DMS53 (cell line): ENCODE measurements at regions not wholly inside any gene's neighbourhood (a gene's known extent, or its start where the extent isn't known, plus 50 kb on each side); places are given as distances from the start of the nearest gene placed in this dataset.

Experiments
- DNase-seq: peaks from one replicate; lab custom pipeline; 2025; lab: John Stamatoyannopoulos, UW

- DNase-seq: no peak
Observed at GRCh38 chr3:102748646-102749045, 313.8 kb downstream of the ZPLD1 start.

GRCh38 chr3:102750322-102750721 is 315.5 kb downstream of the ZPLD1 start:
- DNase-seq: no peak

DNA sequence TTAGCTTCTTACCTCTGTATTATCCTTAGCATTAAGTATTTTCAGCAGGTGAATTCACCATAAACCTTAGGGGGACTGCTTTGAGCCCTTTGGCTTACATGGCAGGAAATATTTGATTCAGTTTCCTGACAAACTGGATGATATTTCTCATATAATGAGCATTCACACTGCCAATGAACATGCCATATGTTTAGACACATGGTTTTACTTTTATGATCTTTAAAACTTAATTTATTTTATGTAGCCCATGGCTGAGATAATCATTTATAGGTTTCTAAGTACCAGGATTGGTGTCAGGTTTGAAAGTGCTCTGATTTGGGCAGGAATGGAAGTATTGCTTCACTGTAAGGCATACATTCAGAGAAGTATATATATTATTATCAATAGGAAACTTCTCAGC is 319.1 kb downstream of the ZPLD1 start:
- no peak for DNase-seq

- no peak for DNase-seq
Observed at GRCh38 chr3:102756706-102757105, 321.9 kb downstream of the ZPLD1 start.

DNA sequence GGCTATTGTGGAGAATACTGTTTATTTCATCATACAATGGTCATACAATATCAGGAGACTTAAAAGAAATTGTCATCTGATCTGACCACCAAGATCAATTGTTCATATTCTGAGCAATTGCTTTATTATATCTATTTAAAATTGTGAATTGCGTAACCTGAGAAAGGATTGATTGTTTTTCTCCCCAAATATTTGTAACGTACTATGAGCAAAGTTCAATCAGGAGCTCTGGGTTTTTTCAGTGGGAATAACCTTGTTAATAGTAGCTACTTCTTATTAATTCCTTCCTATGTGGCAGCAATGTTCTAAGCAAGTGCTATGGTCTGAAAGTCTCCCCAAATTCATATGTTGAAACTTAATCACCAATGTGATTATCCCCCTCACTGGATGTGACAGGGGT is 323.1 kb downstream of the ZPLD1 start:
- no peak for DNase-seq

DNA sequence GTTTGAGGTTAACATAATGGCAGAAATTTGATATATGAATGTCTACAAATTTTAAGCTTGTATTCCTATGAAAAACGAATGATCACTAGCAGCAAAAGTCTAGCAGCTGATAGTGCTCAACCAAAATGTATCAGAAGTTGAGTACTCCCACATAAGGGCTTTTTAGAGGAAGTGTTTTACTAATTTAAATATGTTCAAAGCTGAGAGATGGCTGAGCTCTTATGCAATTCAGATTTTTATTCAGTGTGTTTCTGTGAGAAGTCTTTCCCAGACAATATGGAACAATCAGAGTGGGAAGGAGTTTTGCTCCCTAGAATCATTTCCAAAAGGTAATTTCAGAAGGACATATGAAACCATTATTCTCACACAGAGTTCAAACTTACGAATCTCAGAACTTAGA is 327.0 kb downstream of the ZPLD1 start:
- no peak for DNase-seq

DNA sequence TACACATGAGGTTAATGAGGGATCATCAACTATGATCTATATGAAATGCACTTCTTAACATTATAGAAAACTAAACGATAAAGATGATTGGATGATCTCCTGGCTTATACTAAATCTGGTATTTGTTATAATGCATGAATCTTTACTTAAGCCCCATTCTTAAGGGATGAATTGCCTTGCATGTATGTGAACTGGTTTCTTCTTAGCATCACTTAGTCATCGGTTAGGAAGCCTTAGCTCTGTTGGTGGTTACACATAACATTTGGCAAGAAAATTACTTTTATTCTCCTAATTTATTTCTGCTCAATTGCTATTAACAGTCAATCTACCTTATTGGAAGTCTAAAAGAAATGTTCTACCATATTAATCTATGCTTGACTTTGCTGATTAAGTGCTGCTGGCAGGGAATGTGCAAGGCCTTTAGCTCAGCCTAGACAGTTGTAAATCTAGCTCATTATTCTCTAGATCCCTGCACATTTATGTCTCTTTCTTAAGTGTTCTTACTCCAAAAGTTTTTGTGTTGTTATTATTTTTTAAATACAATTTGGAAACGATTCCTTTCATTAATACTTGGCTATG is 356.0 kb downstream of the ZPLD1 start:
- no peak for DNase-seq

DNA sequence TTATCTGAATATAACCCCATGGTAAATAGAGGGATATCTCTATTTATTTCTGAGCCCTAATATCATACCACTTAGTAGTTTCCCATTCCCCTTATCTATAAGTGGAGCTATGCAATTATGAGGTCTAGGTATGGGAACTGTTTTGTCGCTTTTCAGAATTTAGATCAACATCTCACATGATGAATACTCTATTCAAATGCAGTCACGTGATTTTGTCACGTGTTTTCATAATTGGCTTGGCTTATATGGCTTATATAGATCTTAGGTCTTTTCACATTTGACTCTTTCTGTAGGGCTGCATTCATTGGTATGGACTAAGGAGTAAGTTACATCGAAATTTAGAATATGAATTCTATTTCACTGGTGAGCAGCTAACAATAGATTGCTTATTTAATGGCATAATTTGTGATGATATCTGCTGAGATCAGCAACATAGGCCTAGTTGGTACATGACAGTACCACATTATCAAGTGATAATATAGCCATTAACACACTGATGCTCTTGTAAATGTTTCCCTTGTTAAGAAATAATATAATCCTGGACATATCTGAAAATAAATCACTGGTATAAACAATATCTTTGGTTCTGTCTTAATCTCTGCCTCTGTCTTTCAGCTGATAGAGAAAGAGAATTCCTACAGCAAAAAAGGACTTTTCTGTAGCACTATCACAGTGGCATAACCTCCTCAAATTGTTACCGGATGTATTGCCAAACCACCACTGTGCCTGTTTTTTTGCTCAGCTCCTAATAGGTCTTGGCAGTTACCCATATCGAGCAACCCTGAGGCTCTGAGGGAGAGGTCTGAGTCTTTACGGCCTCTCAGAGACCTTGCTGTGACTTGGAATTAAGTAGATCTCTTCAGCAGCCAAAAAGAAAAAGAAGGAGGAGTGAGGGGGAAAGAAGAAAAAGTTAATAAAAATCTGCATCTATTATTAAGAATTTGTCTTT is 357.1 kb downstream of the ZPLD1 start:
- DNase-seq: no peak

GRCh38 chr3:102796804-102797203 is 362.0 kb downstream of the ZPLD1 start:
- DNase-seq: no peak

DNA sequence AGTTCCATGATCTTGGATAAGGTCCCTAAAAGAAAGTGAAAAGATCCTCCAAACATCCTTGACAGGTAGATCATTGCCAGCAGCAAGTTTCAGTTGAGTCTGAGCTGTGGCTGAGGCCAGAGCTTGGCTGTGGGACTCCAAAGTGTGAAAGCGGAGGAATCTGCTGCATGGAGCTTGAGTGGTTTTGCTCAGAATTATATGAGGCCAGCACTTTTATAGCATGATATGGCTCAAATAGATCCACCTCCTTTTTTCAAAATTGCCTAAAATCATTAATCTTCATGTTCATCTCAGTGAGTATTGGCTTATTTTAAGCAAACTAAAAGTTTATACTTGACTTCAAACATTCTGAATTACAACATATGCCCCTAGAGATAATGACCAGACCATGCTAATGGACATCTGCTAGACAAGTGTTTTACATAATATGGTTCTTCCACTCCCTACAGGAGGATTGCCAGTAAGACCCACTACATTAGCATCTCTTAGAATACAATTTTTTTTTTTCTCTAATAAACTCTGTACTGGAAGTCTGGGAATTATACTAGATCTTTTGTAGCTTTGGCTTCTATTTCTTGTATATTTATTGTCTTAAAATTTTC is 368.1 kb downstream of the ZPLD1 start:
- DNase-seq: no peak

- DNase-seq: no peak
Observed at GRCh38 chr3:102810937-102811336, 376.1 kb downstream of the ZPLD1 start.

DNA sequence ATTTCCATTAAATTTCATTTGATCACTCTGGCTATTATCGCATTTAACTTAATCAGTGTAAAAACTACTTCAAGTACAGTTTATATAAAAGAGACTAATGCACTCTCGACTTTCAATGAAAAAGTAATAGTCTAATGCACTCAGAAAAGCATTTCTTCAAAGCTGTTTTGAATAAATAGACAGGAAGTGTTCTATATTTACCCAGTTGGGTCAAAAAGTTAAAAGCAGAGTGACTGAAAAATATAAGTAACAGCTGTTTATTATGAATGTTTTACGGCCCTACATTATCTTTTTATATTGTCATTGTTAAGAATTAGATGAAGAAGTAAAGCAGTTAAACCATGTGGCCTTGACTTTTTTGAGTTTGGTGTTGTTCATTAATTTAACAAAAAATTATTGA is 391.8 kb downstream of the ZPLD1 start:
- no peak for DNase-seq

DNA sequence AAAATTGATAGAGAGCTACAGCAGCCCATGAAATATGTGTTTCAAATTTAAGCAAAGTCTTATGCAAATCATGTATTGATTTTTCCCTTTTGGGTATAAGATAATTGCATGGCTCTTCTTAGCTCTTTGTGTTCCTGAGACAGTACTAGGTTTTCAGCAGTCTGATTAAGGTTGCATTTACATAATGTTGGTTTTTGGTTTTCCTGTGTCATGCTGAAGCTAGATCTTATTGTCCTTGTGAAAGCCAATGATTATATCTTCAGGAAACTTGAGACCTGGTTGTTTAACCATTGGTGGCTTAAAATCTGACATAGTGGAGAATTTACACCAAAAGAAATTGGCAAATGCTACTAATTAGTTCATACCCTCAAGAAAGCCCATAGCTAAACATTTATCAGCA is 392.6 kb downstream of the ZPLD1 start:
- DNase-seq: no peak

- no peak for DNase-seq
Observed at GRCh38 chr3:102830415-102830814, 395.6 kb downstream of the ZPLD1 start.

- no peak for DNase-seq
Observed at GRCh38 chr3:102841866-102842265, 407.1 kb downstream of the ZPLD1 start.

GRCh38 chr3:102866845-102867244 is 432.0 kb downstream of the ZPLD1 start:
- DNase-seq: no peak

DNA sequence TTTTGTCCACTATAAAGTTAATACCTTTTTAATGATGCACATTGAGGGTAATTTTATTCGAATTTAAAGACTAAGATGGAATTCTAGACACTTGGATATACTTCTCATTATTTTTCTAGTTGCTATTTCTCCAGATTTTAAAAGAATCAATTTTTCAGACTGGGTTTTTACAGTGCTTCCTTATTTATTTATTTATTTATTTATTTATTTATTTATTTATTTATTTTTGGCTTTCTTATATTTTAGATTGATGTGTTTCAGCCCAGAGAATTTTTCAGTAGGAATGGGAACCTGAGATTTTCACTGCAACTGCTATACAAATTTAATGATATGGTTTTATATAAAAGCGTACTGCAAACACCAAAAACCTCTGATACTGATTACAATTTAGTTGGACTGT is 448.7 kb downstream of the ZPLD1 start:
- DNase-seq: no peak

DNA sequence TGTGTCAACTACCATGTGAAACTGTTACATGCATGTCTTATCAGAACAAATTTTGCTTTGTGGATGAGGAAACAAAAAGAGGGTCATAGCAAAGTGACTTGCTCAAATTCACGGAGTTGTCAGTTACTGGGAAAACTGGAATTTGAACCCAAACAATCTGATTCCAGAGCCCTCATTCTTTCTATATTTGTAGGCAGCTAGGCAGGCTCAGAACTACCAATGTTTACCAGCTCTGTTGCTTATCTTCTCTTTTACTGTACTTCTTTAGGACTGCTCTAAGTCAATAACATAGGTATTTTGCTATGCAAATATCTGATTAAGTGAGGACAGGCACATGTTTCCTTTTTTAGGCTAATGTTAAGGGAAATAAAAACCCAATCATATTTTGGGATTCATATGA is 450.5 kb downstream of the ZPLD1 start:
- no peak for DNase-seq

GRCh38 chr3:102887431-102887830 is 452.6 kb downstream of the ZPLD1 start:
- no peak for DNase-seq

DNA sequence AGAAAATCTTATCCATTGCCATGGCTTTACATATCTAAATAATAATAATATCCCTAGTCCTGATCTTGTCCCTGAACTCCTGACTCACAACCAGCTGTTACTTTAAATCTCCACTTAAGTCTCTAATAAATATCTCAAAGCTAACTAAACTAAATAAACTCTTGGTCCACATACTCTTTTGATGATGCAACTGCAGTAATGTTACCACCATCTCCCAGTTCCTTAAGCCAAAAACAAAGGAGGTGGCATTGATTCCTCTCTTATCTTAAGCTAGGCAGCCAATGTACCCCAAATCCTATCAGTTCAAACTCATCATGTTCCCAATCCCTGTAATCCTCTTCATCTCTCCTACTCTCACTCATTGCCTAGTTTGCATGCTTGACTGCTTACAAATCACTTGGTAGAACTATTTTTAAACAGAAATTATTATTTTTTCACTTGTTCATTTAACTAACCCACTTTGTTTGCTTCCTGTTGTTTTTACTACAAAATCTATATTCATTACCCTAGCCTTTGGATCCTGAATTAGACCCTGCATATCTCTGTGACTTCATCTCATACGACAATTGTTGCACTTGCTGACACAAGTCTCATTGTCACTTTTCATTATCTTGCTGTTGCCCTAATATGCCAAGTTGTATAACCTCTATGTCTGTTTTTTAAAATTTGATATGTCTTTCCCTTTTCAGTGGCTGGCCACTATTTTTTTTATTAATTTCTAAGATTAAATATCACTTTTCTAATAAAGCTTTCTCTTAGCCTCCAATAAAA is 462.2 kb downstream of the ZPLD1 start:
- DNase-seq: no peak

DNA sequence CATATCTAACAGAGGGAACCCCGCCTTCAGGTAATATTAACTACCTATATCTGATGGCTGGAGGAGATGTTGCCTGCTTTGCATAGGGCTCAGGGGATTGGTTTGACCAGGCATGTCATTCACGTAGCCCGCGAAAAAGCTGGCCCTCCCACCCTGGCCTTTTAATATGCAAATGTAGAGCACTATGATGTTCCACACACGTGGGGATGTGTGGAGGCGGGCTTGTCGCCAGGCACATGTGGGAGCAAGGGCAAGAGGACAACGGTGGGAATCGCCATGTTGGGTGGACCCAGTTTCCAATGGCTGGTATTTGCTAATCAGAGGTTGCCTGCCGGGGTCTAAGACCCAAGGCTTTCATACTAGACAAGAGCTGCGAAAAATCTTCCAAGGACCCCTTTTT is 469.8 kb downstream of the ZPLD1 start:
- no peak for DNase-seq

DNA sequence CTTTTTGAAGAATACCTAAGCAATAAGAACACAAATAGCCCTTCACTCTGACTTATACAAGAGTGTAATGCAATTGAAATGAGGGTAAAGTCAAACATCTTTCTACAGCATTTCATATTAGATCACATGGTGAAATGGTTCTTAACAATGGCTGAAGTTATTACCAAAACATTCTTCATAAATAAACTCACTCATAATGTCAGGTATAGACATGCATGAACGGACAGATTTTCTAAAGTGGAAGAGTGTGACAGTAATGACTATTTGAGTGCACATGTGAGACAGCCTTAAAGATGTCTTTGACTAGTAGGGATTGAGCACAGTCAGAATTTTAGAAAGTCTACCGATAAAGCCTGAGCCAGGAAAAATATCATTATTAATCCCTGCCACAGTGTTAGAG is 471.0 kb downstream of the ZPLD1 start:
- no peak for DNase-seq

- no peak for DNase-seq
Observed at GRCh38 chr3:102906818-102907217, 472.0 kb downstream of the ZPLD1 start.
